Astrocyte (in vitro differentiated cells and primary cell): ENCODE measurements at regions not wholly inside any gene's neighbourhood (a gene's known extent, or its start where the extent isn't known, plus 50 kb on each side); places are given as distances from the start of the nearest gene placed in this dataset.

Experiments
- DNase-seq: peaks from one replicate; pipeline ENCODE4 v3.0.0-alpha.2; 2010; ENCODE audit warnings: low read depth
- FAIRE-seq: peaks from 2 replicates; lab custom pipeline; 2011; peaks lifted over from hg19 to GRCh38; lab: Jason Lieb, UNC
- H2AFZ ChIP-seq: 2 replicates; pipeline ENCODE4 v1.6.0; 2012; ENCODE audit warnings: low read depth, low read length, inconsistent platforms
- H3K27ac ChIP-seq: 2 replicates; pipeline ENCODE4 v1.5.1; 2011; ENCODE audit warnings: low read depth, low read length, inconsistent platforms
- H3K27me3 ChIP-seq: 2 replicates; pipeline ENCODE4 v1.6.0; 2011; ENCODE audit warnings: low read length, inconsistent platforms; ENCODE audit not compliant: insufficient read depth
- H3K36me3 ChIP-seq: 2 replicates; pipeline ENCODE4 v1.5.1; 2011; ENCODE audit warnings: low read length, inconsistent platforms; ENCODE audit not compliant: insufficient read depth
- H3K4me1 ChIP-seq: 2 replicates; pipeline ENCODE4 v1.5.1; 2011; ENCODE audit warnings: low read length, inconsistent platforms; ENCODE audit not compliant: insufficient read depth
- H3K4me2 ChIP-seq: 2 replicates; pipeline ENCODE4 v1.6.0; 2012; ENCODE audit warnings: low read length, inconsistent platforms
- H3K4me3 ChIP-seq: 2 replicates; pipeline ENCODE4 v1.5.1; 2011; ENCODE audit warnings: low read depth, mild to moderate bottlenecking, low read length, inconsistent platforms; ENCODE audit not compliant: insufficient read depth
- H3K79me2 ChIP-seq: 2 replicates; pipeline ENCODE4 v1.6.0; 2012; ENCODE audit warnings: mild to moderate bottlenecking, low read length, inconsistent platforms; ENCODE audit not compliant: insufficient read depth
- H3K9ac ChIP-seq: 2 replicates; pipeline ENCODE4 v1.6.0; 2012; ENCODE audit warnings: mild to moderate bottlenecking, low read length, inconsistent platforms
- H3K9me3 ChIP-seq: 2 replicates; pipeline ENCODE4 v1.5.1; 2012; ENCODE audit warnings: low read depth, mild to moderate bottlenecking, low read length, inconsistent platforms; ENCODE audit not compliant: insufficient read depth
- H4K20me1 ChIP-seq: 2 replicates; pipeline ENCODE4 v1.6.0; 2012; ENCODE audit warnings: low read length, inconsistent platforms; ENCODE audit not compliant: insufficient read depth
- H3K27ac Mint-ChIP-seq: one replicate; pipeline ENCODE4 v1.8.0; 2021; ENCODE audit warnings: mild to moderate bottlenecking, mixed read lengths; ENCODE audit not compliant: unreplicated experiment
- H3K27me3 Mint-ChIP-seq: one replicate; pipeline ENCODE4 v1.8.0; 2021; ENCODE audit warnings: low read depth, mixed read lengths; ENCODE audit not compliant: unreplicated experiment
- H3K36me3 Mint-ChIP-seq: one replicate; pipeline ENCODE4 v1.8.0; 2021; ENCODE audit warnings: low read depth, mixed read lengths; ENCODE audit not compliant: unreplicated experiment
- H3K4me1 Mint-ChIP-seq: one replicate; pipeline ENCODE4 v1.8.0; 2021; ENCODE audit warnings: low read depth, mixed read lengths; ENCODE audit not compliant: unreplicated experiment
- H3K4me3 Mint-ChIP-seq: one replicate; pipeline ENCODE4 v1.8.0; 2021; ENCODE audit warnings: mild to moderate bottlenecking, moderate library complexity, mixed read lengths; ENCODE audit not compliant: unreplicated experiment
- H3K9me3 Mint-ChIP-seq: one replicate; pipeline ENCODE4 v1.8.0; 2021; ENCODE audit warnings: mild to moderate bottlenecking, mixed read lengths; ENCODE audit not compliant: unreplicated experiment
- CTCF ChIP-seq: IDR thresholded peaks from 2 replicates; pipeline ENCODE4 v1.5.1; 2011; ENCODE audit warnings: low read depth, mild to moderate bottlenecking, inconsistent platforms, low read length, moderate library complexity; ENCODE audit not compliant: insufficient read depth
- EZH2 ChIP-seq: IDR thresholded peaks from 2 replicates; pipeline ENCODE4 v1.6.1; 2012; ENCODE audit warnings: mild to moderate bottlenecking, low read length, inconsistent platforms; ENCODE audit not compliant: insufficient read depth

GRCh38 chr4:188287169-188287894 is 148.1 kb downstream of the TRIML1 start:
- H3K79me2 ChIP-seq: no peaks in the 10 kb centered on the region
- DNase-seq (no peak), FAIRE-seq (no peak)
- no peak overlapping the region for H3K27ac ChIP-seq
- Mint-ChIP-seq H3K27ac (no peak overlapping the region), H3K9me3 (peaks cover 1% of the 10 kb centered on the region), H3K36me3 (no peaks in the 10 kb centered on the region), H3K4me1 (no peaks in the 10 kb centered on the region), H3K4me3 (no peak overlapping the region), H3K27me3 (peaks cover 6% of the 10 kb centered on the region)
- no peaks in the 10 kb centered on the region for H3K9me3 ChIP-seq
- no peaks in the 10 kb centered on the region for H3K27me3 ChIP-seq
- no peak overlapping the region for H3K4me3 ChIP-seq
- H3K9ac ChIP-seq: no peak overlapping the region
- H3K4me1 ChIP-seq: no peaks in the 10 kb centered on the region
- H3K4me2 ChIP-seq: no peak overlapping the region
- H3K36me3 ChIP-seq: no peaks in the 10 kb centered on the region
- no peak overlapping the region for H2AFZ ChIP-seq
- no peak for TF ChIP-seq EZH2
- no peak for TF ChIP-seq CTCF
- H4K20me1 ChIP-seq: no peaks in the 10 kb centered on the region

- Mint-ChIP-seq H3K36me3 (no peaks in the 10 kb centered on the region), H3K27me3 (no peaks in the 10 kb centered on the region), H3K27ac (no peak overlapping the region), H3K4me3 (no peak overlapping the region), H3K9me3 (no peaks in the 10 kb centered on the region), H3K4me1 (no peaks in the 10 kb centered on the region)
- Histone ChIP-seq H2AFZ (no peak overlapping the region), H3K4me2 (no peak overlapping the region), H3K9me3 (no peaks in the 10 kb centered on the region), H4K20me1 (no peaks in the 10 kb centered on the region), H3K36me3 (no peaks in the 10 kb centered on the region), H3K79me2 (no peaks in the 10 kb centered on the region), H3K27ac (no peak overlapping the region), H3K27me3 (no peaks in the 10 kb centered on the region), H3K4me1 (no peaks in the 10 kb centered on the region), H3K9ac (no peak overlapping the region), H3K4me3 (no peak overlapping the region)
- DNase-seq (no peak), FAIRE-seq (no peak)
- TF ChIP-seq EZH2: no peak
- TF ChIP-seq CTCF: no peak
Observed at GRCh38 chr4:188289531-188290125, 150.4 kb downstream of the TRIML1 start.

- H3K27me3 Mint-ChIP-seq: no peaks in the 10 kb centered on the region
Observed at GRCh38 chr4:188295899-188296298, 156.7 kb downstream of the TRIML1 start.

More at GRCh38 chr4:188295899-188296298, 156.7 kb downstream of the TRIML1 start:
- H3K4me1 Mint-ChIP-seq: peaks cover 4% of the 10 kb centered on the region
- Histone ChIP-seq H3K27me3 (no peaks in the 10 kb centered on the region), H4K20me1 (no peaks in the 10 kb centered on the region), H3K36me3 (no peaks in the 10 kb centered on the region), H3K9ac (no peak overlapping the region), H3K79me2 (no peaks in the 10 kb centered on the region), H3K4me2 (no peak overlapping the region), H3K9me3 (no peaks in the 10 kb centered on the region), H3K27ac (no peak overlapping the region), H2AFZ (no peak overlapping the region), H3K4me1 (no peaks in the 10 kb centered on the region), H3K4me3 (no peak overlapping the region)
- no peaks in the 10 kb centered on the region for H3K9me3 Mint-ChIP-seq
- FAIRE-seq (no peak), DNase-seq (no peak)
- TF ChIP-seq EZH2: no peak
- TF ChIP-seq CTCF: no peak
- H3K36me3 Mint-ChIP-seq: no peaks in the 10 kb centered on the region
- H3K27ac Mint-ChIP-seq: no peak overlapping the region
- H3K4me3 Mint-ChIP-seq: no peak overlapping the region
